NB4 (cell line): ENCODE measurements at regions not wholly inside any gene's neighbourhood (a gene's known extent, or its start where the extent isn't known, plus 50 kb on each side); places are given as distances from the start of the nearest gene placed in this dataset.

ENCODE experiments used
- MAX ChIP-seq: IDR thresholded peaks from 2 replicates; pipeline ENCODE4 v1.6.1; 2011; ENCODE audit warnings: low read depth, low read length
- MYC ChIP-seq: IDR thresholded peaks from 2 replicates; pipeline ENCODE4 v1.6.1; 2011; ENCODE audit warnings: low read depth, low read length
- POLR2A ChIP-seq: IDR thresholded peaks from 2 replicates; pipeline ENCODE4 v1.6.1; 2011; ENCODE audit warnings: mild to moderate bottlenecking; ENCODE audit not compliant: insufficient read length; ENCODE audit errors: extremely low read depth
- TF ChIP-seq, protein P1 (sequence below): IDR thresholded peaks from one replicate; pipeline ENCODE4 v1.5.1; 2012; ENCODE audit warnings: low read depth, low read length

DNA sequence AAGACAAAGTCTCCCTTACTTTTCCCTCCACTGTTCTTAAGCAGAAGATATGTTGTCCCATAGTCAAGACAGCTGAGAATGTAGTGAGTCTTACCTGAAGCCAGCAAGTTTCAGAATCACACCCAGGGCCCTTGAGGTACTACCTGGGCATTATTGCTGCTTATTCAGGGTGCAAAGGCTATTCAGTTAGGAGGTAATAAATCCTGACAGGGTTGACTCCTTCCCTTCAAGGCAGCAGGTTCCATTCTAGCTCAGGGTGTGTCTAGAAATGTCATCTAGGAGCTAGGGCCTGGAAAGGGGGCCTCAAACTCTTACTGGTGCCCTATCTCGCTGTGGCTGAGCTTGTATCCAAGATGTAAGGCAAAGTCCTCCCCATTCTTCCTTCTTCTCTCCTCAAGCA, 259.0 kb downstream of the FAT4 start:
- TF ChIP-seq, protein P1, sequence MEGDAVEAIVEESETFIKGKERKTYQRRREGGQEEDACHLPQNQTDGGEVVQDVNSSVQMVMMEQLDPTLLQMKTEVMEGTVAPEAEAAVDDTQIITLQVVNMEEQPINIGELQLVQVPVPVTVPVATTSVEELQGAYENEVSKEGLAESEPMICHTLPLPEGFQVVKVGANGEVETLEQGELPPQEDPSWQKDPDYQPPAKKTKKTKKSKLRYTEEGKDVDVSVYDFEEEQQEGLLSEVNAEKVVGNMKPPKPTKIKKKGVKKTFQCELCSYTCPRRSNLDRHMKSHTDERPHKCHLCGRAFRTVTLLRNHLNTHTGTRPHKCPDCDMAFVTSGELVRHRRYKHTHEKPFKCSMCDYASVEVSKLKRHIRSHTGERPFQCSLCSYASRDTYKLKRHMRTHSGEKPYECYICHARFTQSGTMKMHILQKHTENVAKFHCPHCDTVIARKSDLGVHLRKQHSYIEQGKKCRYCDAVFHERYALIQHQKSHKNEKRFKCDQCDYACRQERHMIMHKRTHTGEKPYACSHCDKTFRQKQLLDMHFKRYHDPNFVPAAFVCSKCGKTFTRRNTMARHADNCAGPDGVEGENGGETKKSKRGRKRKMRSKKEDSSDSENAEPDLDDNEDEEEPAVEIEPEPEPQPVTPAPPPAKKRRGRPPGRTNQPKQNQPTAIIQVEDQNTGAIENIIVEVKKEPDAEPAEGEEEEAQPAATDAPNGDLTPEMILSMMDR = no peak
- TF ChIP-seq POLR2A = no peak
- TF ChIP-seq MAX = no peak
- no peak for TF ChIP-seq MYC
